Caco-2 (cell line): ENCODE measurements at regions not wholly inside any gene's neighbourhood (a gene's known extent, or its start where the extent isn't known, plus 50 kb on each side); places are given as distances from the start of the nearest gene placed in this dataset.

Experiments used
- BruUV-seq: library from RNA; stranded (reverse); fragments of 400-500 nt; replicated peaks from 2 replicates; lab custom pipeline; 2021; lab: Mats Ljungman, UMichigan
- CTCF ChIA-PET: fragments of 300-600 bp; sonication (Branson Sonifier 250); formaldehyde crosslinking; loops from one replicate; lab custom pipeline; 2022; ENCODE audit warnings: antibody characterized with exemption; lab: Charles Lee
- POLR2A ChIA-PET: fragments of 300-600 bp; sonication (Branson Sonifier 250); formaldehyde crosslinking; loops from one replicate; lab custom pipeline; 2022; ENCODE audit warnings: antibody characterized with exemption; lab: Charles Lee
- DNase-seq, 2 experiments: peaks; one replicate each; pipeline versions ENCODE4 v3.0.0 to v3.0.0-alpha.2; 2020 to 2022
- H3K27me3 ChIP-seq: replicated peaks from 2 replicates; pipeline ENCODE4 v1.6.0; 2011; ENCODE audit warnings: low read length; ENCODE audit not compliant: control insufficient read depth, insufficient read depth
- H3K36me3 ChIP-seq: 2 replicates; pipeline ENCODE4 v1.5.1; 2011; ENCODE audit warnings: low read length; ENCODE audit not compliant: control insufficient read depth, insufficient read depth
- H3K4me1 ChIP-seq: fragments of 250-450 bp; sonication (Bioruptor Pico); 2 replicates; pipeline ENCODE4 v1.5.1; 2020; ENCODE audit warnings: mild to moderate bottlenecking
- H3K4me3 ChIP-seq: 2 replicates; pipeline ENCODE4 v1.5.1; 2011; ENCODE audit warnings: low read depth, mild to moderate bottlenecking, control low read depth, low read length
- H3K9me3 ChIP-seq: fragments of 250-450 bp; sonication (Bioruptor Pico); 2 replicates; pipeline ENCODE4 v1.5.1; 2020; ENCODE audit warnings: mild to moderate bottlenecking, moderate library complexity
- H3K27ac Mint-ChIP-seq: one replicate; pipeline ENCODE4 v1.8.0; 2022; ENCODE audit warnings: mixed read lengths; ENCODE audit not compliant: unreplicated experiment
- H3K27me3 Mint-ChIP-seq: one replicate; pipeline ENCODE4 v1.8.0; 2022; ENCODE audit warnings: mixed read lengths; ENCODE audit not compliant: insufficient read depth, unreplicated experiment
- H3K36me3 Mint-ChIP-seq: one replicate; pipeline ENCODE4 v1.8.0; 2022; ENCODE audit warnings: mild to moderate bottlenecking, mixed read lengths; ENCODE audit not compliant: insufficient read depth, unreplicated experiment
- H3K4me1 Mint-ChIP-seq: one replicate; pipeline ENCODE4 v1.8.0; 2022; ENCODE audit warnings: low read depth, mixed read lengths; ENCODE audit not compliant: unreplicated experiment
- H3K4me3 Mint-ChIP-seq: one replicate; pipeline ENCODE4 v1.8.0; 2022; ENCODE audit warnings: mild to moderate bottlenecking, moderate library complexity, mixed read lengths; ENCODE audit not compliant: unreplicated experiment
- H3K9me3 Mint-ChIP-seq: one replicate; pipeline ENCODE4 v1.8.0; 2022; ENCODE audit warnings: mixed read lengths; ENCODE audit not compliant: unreplicated experiment
- intact Hi-C: fragments of 100-400 bp; cut with micrococcal nuclease; formaldehyde crosslinking; loops from one replicate; pipeline ENCODE4 v1.10.0; 2022; ENCODE audit not compliant: unreplicated experiment
- TF ChIP-seq, protein P1 (sequence below), 2 experiments: fragments of 200-600 bp in 1 of 2; IDR thresholded peaks; 1 replicate in 1 of 2; 2 replicates in 1 of 2; pipeline versions ENCODE4 v1.5.1 to v1.8.0; 2011 to 2022; ENCODE audit warnings: antibody characterized with exemption in 1 of 2, control low read depth in 1 of 2, inconsistent platforms in 1 of 2, low read depth in 1 of 2, low read length in 1 of 2, mild to moderate bottlenecking in 1 of 2, moderate library complexity in 1 of 2; ENCODE audit not compliant: insufficient read depth in 1 of 2, severe bottlenecking in 1 of 2, unreplicated experiment in 1 of 2

DNA sequence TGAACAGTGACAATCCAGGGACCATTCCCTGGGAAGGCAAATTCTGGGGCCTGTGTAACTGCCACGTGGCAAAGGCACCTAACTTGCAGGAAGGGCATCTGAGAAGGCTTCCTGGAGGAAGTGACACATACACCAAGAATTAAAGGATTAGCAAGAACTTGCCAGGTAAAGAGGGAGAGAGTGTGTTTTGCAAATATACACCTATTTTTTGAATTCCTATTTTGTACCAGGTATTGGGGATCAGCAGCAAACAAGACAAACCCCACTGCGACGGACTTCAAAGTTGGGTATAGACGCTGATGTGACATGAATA, 206.5 kb upstream of the ZMIZ1 start:
- TF ChIP-seq, protein P1, sequence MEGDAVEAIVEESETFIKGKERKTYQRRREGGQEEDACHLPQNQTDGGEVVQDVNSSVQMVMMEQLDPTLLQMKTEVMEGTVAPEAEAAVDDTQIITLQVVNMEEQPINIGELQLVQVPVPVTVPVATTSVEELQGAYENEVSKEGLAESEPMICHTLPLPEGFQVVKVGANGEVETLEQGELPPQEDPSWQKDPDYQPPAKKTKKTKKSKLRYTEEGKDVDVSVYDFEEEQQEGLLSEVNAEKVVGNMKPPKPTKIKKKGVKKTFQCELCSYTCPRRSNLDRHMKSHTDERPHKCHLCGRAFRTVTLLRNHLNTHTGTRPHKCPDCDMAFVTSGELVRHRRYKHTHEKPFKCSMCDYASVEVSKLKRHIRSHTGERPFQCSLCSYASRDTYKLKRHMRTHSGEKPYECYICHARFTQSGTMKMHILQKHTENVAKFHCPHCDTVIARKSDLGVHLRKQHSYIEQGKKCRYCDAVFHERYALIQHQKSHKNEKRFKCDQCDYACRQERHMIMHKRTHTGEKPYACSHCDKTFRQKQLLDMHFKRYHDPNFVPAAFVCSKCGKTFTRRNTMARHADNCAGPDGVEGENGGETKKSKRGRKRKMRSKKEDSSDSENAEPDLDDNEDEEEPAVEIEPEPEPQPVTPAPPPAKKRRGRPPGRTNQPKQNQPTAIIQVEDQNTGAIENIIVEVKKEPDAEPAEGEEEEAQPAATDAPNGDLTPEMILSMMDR (IDR thresholded peaks at IDR 0.05; ENCODE audit: insufficient read depth in 1 of 2, low read depth in 1 of 2, low read length in 1 of 2, severe bottlenecking in 1 of 2, unreplicated experiment in 1 of 2) = no peak
- no peak overlapping the region for H3K4me3 ChIP-seq
- Mint-ChIP-seq H3K27ac (no peak overlapping the region), H3K27me3 (no peaks in the 10 kb centered on the region), H3K9me3 (no peaks in the 10 kb centered on the region), H3K36me3 (no peaks in the 10 kb centered on the region), H3K4me1 (no peaks in the 10 kb centered on the region), H3K4me3 (no peak overlapping the region)
- no peaks in the 10 kb centered on the region for H3K9me3 ChIP-seq
- ChIA-PET POLR2A (no interaction called here), CTCF (no interaction called here)
- H3K36me3 ChIP-seq = no peaks in the 10 kb centered on the region
- no peak for DNase-seq
- no peaks in the 10 kb centered on the region for H3K4me1 ChIP-seq
- BruUV-seq = no TSS peak
- no peaks in the 10 kb centered on the region for H3K27me3 ChIP-seq
- intact Hi-C loops = no loop called here

DNA sequence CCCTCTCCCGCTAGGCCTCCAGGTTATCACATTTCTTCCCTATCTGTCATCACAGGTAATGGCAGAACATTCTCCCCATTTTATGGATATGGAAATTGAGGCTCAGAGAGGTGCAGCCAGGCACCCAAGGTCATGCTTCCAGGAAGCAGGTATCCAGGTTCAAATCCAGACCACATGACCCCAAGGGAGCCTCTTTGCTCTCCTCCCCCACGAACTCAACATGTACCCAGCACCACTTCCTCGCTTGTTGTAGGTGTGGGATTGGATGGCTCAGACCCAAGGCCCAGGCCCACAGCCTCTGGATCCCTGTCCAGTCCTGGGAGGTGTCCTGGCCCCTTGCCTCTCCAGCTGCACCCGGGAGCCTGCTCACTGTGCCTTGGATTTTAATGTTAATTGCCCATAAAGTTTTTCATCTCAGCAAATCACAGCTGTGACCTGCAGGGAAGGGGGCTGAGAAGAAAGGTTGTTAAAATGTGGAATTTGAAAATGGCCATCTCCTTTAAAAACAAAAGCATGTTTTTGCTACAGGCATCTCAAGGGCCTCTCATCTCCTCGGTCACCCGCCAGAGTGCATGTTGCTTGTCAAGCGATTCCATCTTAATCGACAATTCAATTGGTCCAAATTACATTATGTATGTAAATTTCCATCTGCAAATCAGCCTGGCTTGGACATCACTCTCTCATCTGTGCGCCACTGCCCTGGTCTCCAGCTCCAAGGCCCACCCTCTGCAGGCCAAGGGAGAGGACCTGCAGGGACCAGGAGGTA, 205.4 kb upstream of the ZMIZ1 start:
- Histone ChIP-seq H3K9me3 (no peaks in the 10 kb centered on the region), H3K27me3 (no peaks in the 10 kb centered on the region), H3K4me3 (no peak overlapping the region), H3K4me1 (no peaks in the 10 kb centered on the region), H3K36me3 (no peaks in the 10 kb centered on the region)
- CTCF ChIA-PET = no interaction called here
- TF ChIP-seq, protein P1 (IDR thresholded peaks at IDR 0.05; ENCODE audit: insufficient read depth in 1 of 2, low read depth in 1 of 2, low read length in 1 of 2, severe bottlenecking in 1 of 2, unreplicated experiment in 1 of 2) = no peak
- intact Hi-C loops = no loop called here
- H3K27me3 Mint-ChIP-seq = no peaks in the 10 kb centered on the region
- no TSS peak for BruUV-seq
- H3K36me3 Mint-ChIP-seq = no peaks in the 10 kb centered on the region
- H3K4me1 Mint-ChIP-seq = no peaks in the 10 kb centered on the region
- no peak overlapping the region for H3K27ac Mint-ChIP-seq
- POLR2A ChIA-PET = no interaction called here
- no peak for DNase-seq
- H3K4me3 Mint-ChIP-seq = no peak overlapping the region
- no peaks in the 10 kb centered on the region for H3K9me3 Mint-ChIP-seq

DNA sequence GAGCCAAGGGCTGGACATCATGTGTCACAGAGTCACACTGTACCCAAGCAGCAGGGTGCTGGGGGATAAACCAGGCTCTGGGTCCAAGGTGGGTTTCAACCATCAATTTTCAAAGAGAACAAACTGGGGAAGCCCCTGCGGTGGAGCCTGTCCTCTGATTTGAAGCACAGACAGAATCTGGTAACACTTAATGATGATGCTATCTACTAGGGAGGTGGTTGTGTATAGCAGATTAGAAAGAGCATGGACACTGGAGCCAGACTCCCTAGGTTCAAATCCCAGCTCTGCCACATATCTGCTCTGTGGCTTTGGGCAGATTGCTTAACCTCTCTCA, 204.9 kb upstream of the ZMIZ1 start:
- Histone ChIP-seq H3K27me3 (no peaks in the 10 kb centered on the region), H3K9me3 (no peaks in the 10 kb centered on the region), H3K36me3 (no peaks in the 10 kb centered on the region), H3K4me1 (no peaks in the 10 kb centered on the region), H3K4me3 (no peak overlapping the region)
- ChIA-PET POLR2A (no interaction called here), CTCF (no interaction called here)
- intact Hi-C loops = no loop called here
- H3K4me1 Mint-ChIP-seq = peaks cover 4% of the 10 kb centered on the region
- H3K4me3 Mint-ChIP-seq = no peak overlapping the region
- H3K27ac Mint-ChIP-seq = no peak overlapping the region
- TF ChIP-seq, protein P1 (IDR thresholded peaks at IDR 0.05; ENCODE audit: insufficient read depth in 1 of 2, low read depth in 1 of 2, low read length in 1 of 2, severe bottlenecking in 1 of 2, unreplicated experiment in 1 of 2) = no peak
- H3K27me3 Mint-ChIP-seq = no peaks in the 10 kb centered on the region
- no TSS peak for BruUV-seq
- H3K9me3 Mint-ChIP-seq = no peaks in the 10 kb centered on the region
- no peak for DNase-seq
- H3K36me3 Mint-ChIP-seq = no peaks in the 10 kb centered on the region
